ENCODE measurements at regions not wholly inside any gene's neighbourhood (a gene's known extent, or its start where the extent isn't known, plus 50 kb on each side); places are given as distances from the start of the nearest gene placed in this dataset.

GRCh38 chr2:150133623-150134022 lies 353.8 kb downstream of the RND3 start:
- no peak for DNase-seq (ENCODE audit: low spot score in 2 of 2)
- Histone ChIP-seq H3K4me3 (no peak overlapping the region), H3K9me3 (no peaks in the 10 kb centered on the region), H3K27me3 (no peaks in the 10 kb centered on the region), H3K27ac (no peak overlapping the region), H3K4me1 (no peaks in the 10 kb centered on the region), H3K36me3 (no peaks in the 10 kb centered on the region)
- intact Hi-C loops (cut with DNase I), result no loop called here
- no peak for TF ChIP-seq CTCF (IDR thresholded peaks at IDR 0.05)

GRCh38 chr2:150129921-150130575 lies 357.4 kb downstream of the RND3 start:
- Histone ChIP-seq H3K9me3 (no peaks in the 10 kb centered on the region), H3K36me3 (no peaks in the 10 kb centered on the region), H3K4me3 (no peak overlapping the region), H3K27me3 (no peaks in the 10 kb centered on the region), H3K27ac (no peak overlapping the region), H3K4me1 (no peaks in the 10 kb centered on the region)
- intact Hi-C loops (cut with DNase I), result no loop called here
- no peak for TF ChIP-seq CTCF (IDR thresholded peaks at IDR 0.05)
- DNase-seq (ENCODE audit: low spot score in 2 of 2), result no peak

- Histone ChIP-seq H3K36me3 (no peaks in the 10 kb centered on the region), H3K27me3 (no peaks in the 10 kb centered on the region), H3K9me3 (no peaks in the 10 kb centered on the region), H3K4me1 (no peaks in the 10 kb centered on the region), H3K27ac (no peak overlapping the region), H3K4me3 (no peak overlapping the region)
- intact Hi-C loops (cut with DNase I), result no loop called here
- no peak for TF ChIP-seq CTCF (IDR thresholded peaks at IDR 0.05)
- DNase-seq (ENCODE audit: low spot score in 2 of 2), result no peak
These were observed 359.5 kb downstream of the RND3 start for GRCh38 chr2:150127995-150128394.

- Histone ChIP-seq H3K27ac (no peak overlapping the region), H3K36me3 (no peaks in the 10 kb centered on the region), H3K9me3 (no peaks in the 10 kb centered on the region), H3K4me1 (no peaks in the 10 kb centered on the region), H3K4me3 (no peak overlapping the region), H3K27me3 (no peaks in the 10 kb centered on the region)
- TF ChIP-seq CTCF (IDR thresholded peaks at IDR 0.05), result no peak
- no peak for DNase-seq (ENCODE audit: low spot score in 2 of 2)
- intact Hi-C loops (cut with DNase I), result no loop called here
These were observed 360.0 kb downstream of the RND3 start for GRCh38 chr2:150127346-150127990.

- no peaks in the 10 kb centered on the region for H3K27me3 ChIP-seq
- intact Hi-C loops (cut with DNase I), result no loop called here
- H3K27ac ChIP-seq, result no peak overlapping the region
- H3K4me1 ChIP-seq, result no peaks in the 10 kb centered on the region
- TF ChIP-seq CTCF (IDR thresholded peaks at IDR 0.05), result no peak
- no peaks in the 10 kb centered on the region for H3K9me3 ChIP-seq
- H3K4me3 ChIP-seq, result no peak overlapping the region
- DNase-seq (ENCODE audit: low spot score in 2 of 2), result no peak
- no peaks in the 10 kb centered on the region for H3K36me3 ChIP-seq
These were observed 360.6 kb downstream of the RND3 start for GRCh38 chr2:150126839-150127238.
